Nephron (organoid): ENCODE measurements at regions not wholly inside any gene's neighbourhood (a gene's known extent, or its start where the extent isn't known, plus 50 kb on each side); places are given as distances from the start of the nearest gene placed in this dataset.

Source experiments
- H3K27ac Mint-ChIP-seq, 3 experiments: 2 replicates each; pipeline ENCODE4 v1.8.0; 2020; ENCODE audit warnings: mixed read lengths in 3 of 3, mild to moderate bottlenecking in 2 of 3, moderate library complexity in 1 of 3
- H3K27me3 Mint-ChIP-seq: 2 replicates; pipeline ENCODE4 v1.8.0; 2021; ENCODE audit warnings: low read depth, mild to moderate bottlenecking, moderate library complexity, mixed read lengths
- H3K36me3 Mint-ChIP-seq: 2 replicates; pipeline ENCODE4 v1.8.0; 2020; ENCODE audit warnings: low read depth, mixed read lengths
- H3K4me1 Mint-ChIP-seq: 2 replicates; pipeline ENCODE4 v1.8.0; 2020; ENCODE audit warnings: mixed read lengths
- H3K4me3 Mint-ChIP-seq, 3 experiments: 2 replicates each; pipeline ENCODE4 v1.8.0; 2020; ENCODE audit warnings: mild to moderate bottlenecking in 3 of 3, mixed read lengths in 3 of 3, moderate library complexity in 2 of 3
- H3K9me3 Mint-ChIP-seq: 2 replicates; pipeline ENCODE4 v1.8.0; 2020; ENCODE audit warnings: mixed read lengths
- CTCF ChIP-seq, 3 experiments: fragments of 200-600 bp; sonication (generic); IDR thresholded peaks; one replicate each; pipeline ENCODE4 v1.5.0; 2021; ENCODE audit warnings: antibody characterized with exemption in 3 of 3; ENCODE audit not compliant: unreplicated experiment in 3 of 3

- Mint-ChIP-seq H3K27ac (no peak overlapping the region), H3K36me3 (no peaks in the 10 kb centered on the region), H3K4me1 (no peaks in the 10 kb centered on the region), H3K27me3 (no peaks in the 10 kb centered on the region), H3K4me3 (no peak overlapping the region), H3K9me3 (peaks cover 22% of the 10 kb centered on the region)
- TF ChIP-seq CTCF (IDR thresholded peaks at IDR 0.05; ENCODE audit: unreplicated experiment in 3 of 3): no peak
Observed at GRCh38 chr2:51620796-51621195, 588.9 kb upstream of the NRXN1 start.

- Mint-ChIP-seq H3K4me3 (no peak overlapping the region), H3K9me3 (peaks cover 28% of the 10 kb centered on the region), H3K27ac (no peak overlapping the region), H3K36me3 (no peaks in the 10 kb centered on the region), H3K4me1 (no peaks in the 10 kb centered on the region), H3K27me3 (no peaks in the 10 kb centered on the region)
- no peak for TF ChIP-seq CTCF (IDR thresholded peaks at IDR 0.05; ENCODE audit: unreplicated experiment in 3 of 3)
Observed at GRCh38 chr2:51619961-51620360, 588.0 kb upstream of the NRXN1 start.

GRCh38 chr2:51612387-51612786 lies 580.5 kb upstream of the NRXN1 start:
- no peak for TF ChIP-seq CTCF (IDR thresholded peaks at IDR 0.05; ENCODE audit: unreplicated experiment in 3 of 3)
- Mint-ChIP-seq H3K4me3 (no peak overlapping the region), H3K9me3 (peaks cover 60% of the 10 kb centered on the region), H3K27me3 (no peaks in the 10 kb centered on the region), H3K27ac (no peak overlapping the region), H3K36me3 (no peaks in the 10 kb centered on the region), H3K4me1 (no peaks in the 10 kb centered on the region)

GRCh38 chr2:51601706-51602105 lies 569.8 kb upstream of the NRXN1 start:
- TF ChIP-seq CTCF (IDR thresholded peaks at IDR 0.05; ENCODE audit: unreplicated experiment in 3 of 3): no peak
- peaks cover 22% of the 10 kb centered on the region for H3K9me3 Mint-ChIP-seq
- H3K36me3 Mint-ChIP-seq: no peaks in the 10 kb centered on the region
- no peak overlapping the region for H3K27ac Mint-ChIP-seq
- H3K4me3 Mint-ChIP-seq: no peak overlapping the region
- H3K27me3 Mint-ChIP-seq: no peaks in the 10 kb centered on the region
- peaks cover 5% of the 10 kb centered on the region for H3K4me1 Mint-ChIP-seq

- no peak overlapping the region for H3K27ac Mint-ChIP-seq
- H3K27me3 Mint-ChIP-seq: no peaks in the 10 kb centered on the region
- peaks cover 5% of the 10 kb centered on the region for H3K4me1 Mint-ChIP-seq
- H3K9me3 Mint-ChIP-seq: peaks cover 11% of the 10 kb centered on the region
- no peaks in the 10 kb centered on the region for H3K36me3 Mint-ChIP-seq
- no peak overlapping the region for H3K4me3 Mint-ChIP-seq
- TF ChIP-seq CTCF (IDR thresholded peaks at IDR 0.05; ENCODE audit: unreplicated experiment in 3 of 3): no peak
Observed at GRCh38 chr2:51597086-51597485, 565.2 kb upstream of the NRXN1 start.

- Mint-ChIP-seq H3K27ac (no peak overlapping the region), H3K4me1 (peaks cover 5% of the 10 kb centered on the region), H3K9me3 (peaks cover 2% of the 10 kb centered on the region), H3K4me3 (no peak overlapping the region), H3K27me3 (no peaks in the 10 kb centered on the region), H3K36me3 (no peaks in the 10 kb centered on the region)
- TF ChIP-seq CTCF (IDR thresholded peaks at IDR 0.05; ENCODE audit: unreplicated experiment in 3 of 3): no peak
Observed at GRCh38 chr2:51595836-51596235, 563.9 kb upstream of the NRXN1 start.
